Limb (tissue), 2 donors: ENCODE measurements at regions not wholly inside any gene's neighbourhood (a gene's known extent, or its start where the extent isn't known, plus 50 kb on each side); places are given as distances from the start of the nearest gene placed in this dataset.
"Not testable (repeated sequence)": the region's sequence is repeated elsewhere in the genome, so short reads cannot be mapped to it uniquely, and the experiment has no call there.

Experiments used
- DNase-seq, 2 donors: peaks; one replicate each; pipeline ENCODE4 v3.0.0-alpha.2; 2016; ENCODE audit errors: extremely low spot score in 2 of 2

- no peak for DNase-seq
These were observed 534.3 kb upstream of the ACVR2A start for GRCh38 chr2:147310335-147311057.

- DNase-seq: no peak
These were observed 547.0 kb upstream of the ACVR2A start for GRCh38 chr2:147297820-147298219.

GRCh38 chr2:147294825-147295392 is 549.9 kb upstream of the ACVR2A start:
- DNase-seq: no peak

- DNase-seq: no peak
These were observed 550.6 kb upstream of the ACVR2A start for GRCh38 chr2:147293991-147294824.

- DNase-seq: no peak
These were observed 556.7 kb upstream of the ACVR2A start for GRCh38 chr2:147288131-147288530.

GRCh38 chr2:147275943-147276342 is 568.9 kb upstream of the ACVR2A start:
- no peak for DNase-seq

GRCh38 chr2:147273628-147274027 is 571.2 kb upstream of the ACVR2A start:
- no peak for DNase-seq

GRCh38 chr2:147273106-147273505 is 571.7 kb upstream of the ACVR2A start:
- no peak for DNase-seq

GRCh38 chr2:147269581-147269980 is 575.2 kb upstream of the ACVR2A start:
- not testable (repeated sequence) for DNase-seq

GRCh38 chr2:147260241-147260640 is 584.6 kb upstream of the ACVR2A start:
- no peak for DNase-seq

GRCh38 chr2:147255812-147256211 is 589.0 kb upstream of the ACVR2A start:
- DNase-seq: no peak

GRCh38 chr2:147250652-147251356 is 594.0 kb upstream of the ACVR2A start:
- no peak for DNase-seq

GRCh38 chr2:147247749-147248148 is 597.1 kb upstream of the ACVR2A start:
- DNase-seq: no peak

GRCh38 chr2:147242445-147242844 is 602.4 kb upstream of the ACVR2A start:
- no peak for DNase-seq

- no peak for DNase-seq
These were observed 608.2 kb upstream of the ACVR2A start for GRCh38 chr2:147236601-147237000.

GRCh38 chr2:147232225-147232669 is 612.6 kb upstream of the ACVR2A start:
- DNase-seq: no peak

GRCh38 chr2:147231607-147232006 is 613.2 kb upstream of the ACVR2A start:
- DNase-seq: no peak

GRCh38 chr2:147231081-147231480 is 613.7 kb upstream of the ACVR2A start:
- no peak for DNase-seq

- no peak for DNase-seq
These were observed 617.5 kb upstream of the ACVR2A start for GRCh38 chr2:147227313-147227712.

- DNase-seq: no peak
These were observed 620.8 kb upstream of the ACVR2A start for GRCh38 chr2:147224070-147224469.

GRCh38 chr2:147223553-147224060 is 621.2 kb upstream of the ACVR2A start:
- DNase-seq: no peak

- DNase-seq: no peak
These were observed 621.7 kb upstream of the ACVR2A start for GRCh38 chr2:147223119-147223518.
